HEK293T (cell line): ENCODE measurements at regions not wholly inside any gene's neighbourhood (a gene's known extent, or its start where the extent isn't known, plus 50 kb on each side); places are given as distances from the start of the nearest gene placed in this dataset.
A peak's percentile ranks its signal among the peaks of the same experiment; 100 is the strongest.
"Not testable (repeated sequence)": the region's sequence is repeated elsewhere in the genome, so short reads cannot be mapped to it uniquely, and the experiment has no call there.

ENCODE experiments used
- CTCF ChIA-PET: fragments of 350-600 bp; formaldehyde crosslinking; extraction: SDS; loops from one replicate; lab custom pipeline; 2021; ENCODE audit warnings: antibody characterized with exemption, inconsistent platforms; lab: Yijun Ruan, JAX
- POLR2A ChIA-PET: fragments of 350-600 bp; formaldehyde crosslinking; extraction: SDS; loops from one replicate; lab custom pipeline; 2020; ENCODE audit warnings: antibody characterized with exemption, inconsistent platforms; lab: Yijun Ruan, JAX
- DNase-seq: peaks from one replicate; pipeline ENCODE4 v3.0.0; 2012; ENCODE audit warnings: mixed read lengths; ENCODE audit errors: extremely low spot score
- ARNT ChIP-seq: fragments of 450-650 bp; IDR thresholded peaks from 2 replicates; pipeline ENCODE4 v1.6.1; 2017; ENCODE audit warnings: mild to moderate bottlenecking
- BHLHE40 ChIP-seq: fragments of 450-650 bp; IDR thresholded peaks from 2 replicates; pipeline ENCODE4 v1.6.1; 2016; ENCODE audit warnings: mild to moderate bottlenecking, moderate library complexity, borderline replicate concordance
- CTBP1 ChIP-seq: fragments of 450-650 bp; IDR thresholded peaks from 2 replicates; pipeline ENCODE4 v1.6.1; 2016; ENCODE audit warnings: borderline replicate concordance
- ELF4 ChIP-seq: fragments of 450-650 bp; IDR thresholded peaks from 2 replicates; pipeline ENCODE4 v1.6.1; 2017; ENCODE audit warnings: antibody characterized with exemption
- FOXA1 ChIP-seq: fragments of 450-650 bp; IDR thresholded peaks from 2 replicates; pipeline ENCODE4 v1.6.1; 2016; ENCODE audit warnings: mild to moderate bottlenecking
- FOXK2 ChIP-seq: fragments of 450-650 bp; IDR thresholded peaks from 2 replicates; pipeline ENCODE4 v1.6.1; 2016; ENCODE audit warnings: mild to moderate bottlenecking
- FOXM1 ChIP-seq: fragments of 450-650 bp; IDR thresholded peaks from 2 replicates; pipeline ENCODE4 v1.6.1; 2017; ENCODE audit warnings: mild to moderate bottlenecking, borderline replicate concordance
- HDGF ChIP-seq: fragments of 450-650 bp; IDR thresholded peaks from 2 replicates; pipeline ENCODE4 v1.6.1; 2017; ENCODE audit warnings: antibody characterized with exemption, borderline replicate concordance
- L3MBTL2 ChIP-seq: fragments of 450-650 bp; conservative IDR thresholded peaks from 2 replicates; pipeline ENCODE4 v1.6.1; 2016; ENCODE audit warnings: mild to moderate bottlenecking
- LEF1 ChIP-seq: fragments of 450-650 bp; IDR thresholded peaks from 2 replicates; pipeline ENCODE4 v1.6.1; 2017; ENCODE audit warnings: mild to moderate bottlenecking, borderline replicate concordance
- NFRKB ChIP-seq: fragments of 450-650 bp; IDR thresholded peaks from 2 replicates; pipeline ENCODE4 v1.6.1; 2016; ENCODE audit warnings: mild to moderate bottlenecking, moderate library complexity
- PKNOX1 ChIP-seq: fragments of 450-650 bp; IDR thresholded peaks from 2 replicates; pipeline ENCODE4 v1.6.1; 2016
- SP1 ChIP-seq: fragments of 450-650 bp; IDR thresholded peaks from 2 replicates; pipeline ENCODE4 v1.6.1; 2017
- SUZ12 ChIP-seq: fragments of 450-650 bp; IDR thresholded peaks from 2 replicates; pipeline ENCODE4 v1.6.1; 2016; ENCODE audit warnings: mild to moderate bottlenecking
- TARDBP ChIP-seq: fragments of 450-650 bp; IDR thresholded peaks from 2 replicates; pipeline ENCODE4 v1.6.1; 2016
- ZNF384 ChIP-seq: fragments of 450-650 bp; IDR thresholded peaks from 2 replicates; pipeline ENCODE4 v1.6.1; 2016

GRCh38 chr6:140711019-140711613, 1336.7 kb upstream of the CITED2 start:
- no peak for TF ChIP-seq NFRKB
- TF ChIP-seq PKNOX1 = no peak
- DNase-seq = no peak
- POLR2A ChIA-PET = no interaction called here
- CTCF ChIA-PET = no interaction called here

GRCh38 chr6:140708441-140708840, 1334.0 kb upstream of the CITED2 start:
- ChIA-PET CTCF (no interaction called here), POLR2A (no interaction called here)
- no peak for TF ChIP-seq PKNOX1
- TF ChIP-seq FOXM1 = no peak
- no peak for TF ChIP-seq TARDBP
- TF ChIP-seq L3MBTL2 = no peak
- TF ChIP-seq FOXK2 = no peak
- TF ChIP-seq SUZ12 = no peak
- no peak for TF ChIP-seq BHLHE40
- TF ChIP-seq ZNF384 = no peak
- no peak for TF ChIP-seq SP1
- TF ChIP-seq FOXA1 = no peak
- no peak for TF ChIP-seq HDGF
- TF ChIP-seq CTBP1 = no peak
- TF ChIP-seq LEF1 = no peak
- no peak for TF ChIP-seq ELF4
- TF ChIP-seq NFRKB = no peak
- no peak for DNase-seq

GRCh38 chr6:140704008-140704407, 1329.6 kb upstream of the CITED2 start:
- CTCF ChIA-PET = not testable (repeated sequence)

GRCh38 chr6:140697585-140697984, 1323.1 kb upstream of the CITED2 start:
- ChIA-PET CTCF (no interaction called here), POLR2A (no interaction called here)
- TF ChIP-seq BHLHE40 = no peak
- no peak for TF ChIP-seq FOXA1
- no peak for TF ChIP-seq ARNT
- no peak for TF ChIP-seq SUZ12
- TF ChIP-seq PKNOX1 = no peak
- TF ChIP-seq NFRKB = no peak
- TF ChIP-seq L3MBTL2 = no peak
- TF ChIP-seq SP1 = no peak
- TF ChIP-seq FOXM1 = no peak
- DNase-seq = no peak

More at GRCh38 chr6:140704008-140704407, 1329.6 kb upstream of the CITED2 start:
- POLR2A ChIA-PET, DNase-seq: not testable (repeated sequence)

- TF ChIP-seq PKNOX1 = no peak
- no peak for TF ChIP-seq CTBP1
- no peak for TF ChIP-seq SUZ12
- no peak for TF ChIP-seq FOXK2
- peak; percentile 49; the same call in 1 of the 2 replicates for TF ChIP-seq L3MBTL2
- TF ChIP-seq FOXM1 = no peak
- DNase-seq = no peak
- ChIA-PET POLR2A (no interaction called here), CTCF (no interaction called here)
Measured at GRCh38 chr6:140684776-140685550, 1310.5 kb upstream of the CITED2 start.

GRCh38 chr6:140677781-140678528, 1303.5 kb upstream of the CITED2 start:
- ChIA-PET CTCF (no interaction called here), POLR2A (no interaction called here)
- DNase-seq = no peak
- TF ChIP-seq FOXA1 (no peak), TARDBP (no peak), NFRKB (no peak), BHLHE40 (no peak), ZNF384 (no peak), LEF1 (no peak), HDGF (no peak), PKNOX1 (no peak), SUZ12 (no peak), SP1 (no peak), ELF4 (no peak), FOXM1 (no peak), FOXK2 (no peak), L3MBTL2 (no peak), ARNT (no peak), CTBP1 (no peak)
